ENCODE measurements at regions not wholly inside any gene's neighbourhood (a gene's known extent, or its start where the extent isn't known, plus 50 kb on each side); places are given as distances from the start of the nearest gene placed in this dataset.
A peak's percentile ranks its signal among the peaks of the same experiment; 100 is the strongest.
"Not testable (repeated sequence)": the region's sequence is repeated elsewhere in the genome, so short reads cannot be mapped to it uniquely, and the experiment has no call there.

GRCh38 chr4:32697281-32697814, 1977.2 kb downstream of the PCDH7 start:
- H3K9me2 ChIP-seq (ENCODE audit: insufficient read depth, low read length), result no peaks in the 10 kb centered on the region
- H3K9me3 ChIP-seq (ENCODE audit: low read length), result no peaks in the 10 kb centered on the region
- H3K36me3 ChIP-seq (ENCODE audit: insufficient read depth, low read length), result no peaks in the 10 kb centered on the region
- TF ChIP-seq EZH2phosphoT487 (IDR thresholded peaks at IDR 0.05; ENCODE audit: borderline replicate concordance, low read depth, low read length), result no peak
- TF ChIP-seq CTCF (conservative IDR thresholded peaks at IDR 0.05; ENCODE audit: low read length), result peak; percentile 37; the same call in 1 of the 2 replicates
- DNase-seq (ENCODE audit: low spot score), result peak; percentile 2
- H3K79me2 ChIP-seq (ENCODE audit: insufficient read depth, low read depth, low read length), result no peaks in the 10 kb centered on the region
- BruUV-seq (replicated peaks), result no TSS peak
- no peak overlapping the region for H3K4me2 ChIP-seq (ENCODE audit: low read length)
- H2AFZ ChIP-seq (ENCODE audit: low read length), result 0 out of 2 replicates have a peak overlapping the region, but pooled peaks have one; percentile 16
- ChIA-PET CTCF (ENCODE audit: unreplicated experiment) (no interaction called here), POLR2A (interaction anchor here (0.5 to 0.7 kb wide), 2 partner anchors 232 to 1102 kb away, joined by 3 to 4 read pairs; no protein-coding TSS in a partner anchor)
- no peak overlapping the region for H3K27ac ChIP-seq (ENCODE audit: low read depth, low read length, poor library complexity, severe bottlenecking)
- H3K4me1 ChIP-seq (ENCODE audit: insufficient read depth, low read length, poor library complexity, severe bottlenecking), result no peaks in the 10 kb centered on the region
- H4K20me1 ChIP-seq (ENCODE audit: insufficient read depth, low read length), result no peaks in the 10 kb centered on the region
- intact Hi-C loops (cut with micrococcal nuclease; ENCODE audit: unreplicated experiment), result no loop called here
- H3K4me3 ChIP-seq (ENCODE audit: low read depth, low read length, poor library complexity, severe bottlenecking), result no peak overlapping the region

DNA sequence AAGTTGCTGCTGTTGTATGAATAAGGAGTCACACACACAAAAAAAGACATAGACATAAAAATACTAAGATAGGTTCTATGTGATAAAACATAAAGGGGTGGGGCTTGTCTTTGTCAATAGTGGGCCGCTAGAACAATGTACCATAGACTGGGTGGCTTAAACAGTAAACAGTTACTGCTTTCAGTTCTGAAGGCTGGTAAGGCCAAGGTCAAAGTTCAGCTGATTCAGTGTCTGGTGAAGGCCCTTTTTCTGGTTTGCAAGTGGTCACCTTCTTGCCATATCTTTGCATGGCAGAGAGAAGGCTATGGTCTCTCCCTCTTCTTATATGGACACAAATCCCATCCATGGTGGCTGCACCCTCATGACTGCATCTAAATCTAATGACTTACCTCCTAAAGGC, 1980.7 kb downstream of the PCDH7 start:
- H3K27ac ChIP-seq (ENCODE audit: low read depth, low read length, poor library complexity, severe bottlenecking), result no peak overlapping the region
- no peak for DNase-seq (ENCODE audit: low spot score)
- peak overlapping the region; percentile 38; the same call in 1 of the 2 replicates for H2AFZ ChIP-seq (ENCODE audit: low read length)
- no peaks in the 10 kb centered on the region for H3K9me2 ChIP-seq (ENCODE audit: insufficient read depth, low read length)
- no peaks in the 10 kb centered on the region for H3K79me2 ChIP-seq (ENCODE audit: insufficient read depth, low read depth, low read length)
- ChIA-PET CTCF (ENCODE audit: unreplicated experiment) (no interaction called here), POLR2A (no interaction called here)
- no TSS peak for BruUV-seq (replicated peaks)
- H3K36me3 ChIP-seq (ENCODE audit: insufficient read depth, low read length), result no peaks in the 10 kb centered on the region
- no peak overlapping the region for H3K4me3 ChIP-seq (ENCODE audit: low read depth, low read length, poor library complexity, severe bottlenecking)
- H3K4me1 ChIP-seq (ENCODE audit: insufficient read depth, low read length, poor library complexity, severe bottlenecking), result no peaks in the 10 kb centered on the region
- no peak overlapping the region for H3K4me2 ChIP-seq (ENCODE audit: low read length)
- H3K9me3 ChIP-seq (ENCODE audit: low read length), result no peaks in the 10 kb centered on the region
- TF ChIP-seq EZH2phosphoT487 (IDR thresholded peaks at IDR 0.05; ENCODE audit: borderline replicate concordance, low read depth, low read length) (no peak), CTCF (conservative IDR thresholded peaks at IDR 0.05; ENCODE audit: low read length) (no peak)
- no peaks in the 10 kb centered on the region for H4K20me1 ChIP-seq (ENCODE audit: insufficient read depth, low read length)
- intact Hi-C loops (cut with micrococcal nuclease; ENCODE audit: unreplicated experiment), result no loop called here

DNA sequence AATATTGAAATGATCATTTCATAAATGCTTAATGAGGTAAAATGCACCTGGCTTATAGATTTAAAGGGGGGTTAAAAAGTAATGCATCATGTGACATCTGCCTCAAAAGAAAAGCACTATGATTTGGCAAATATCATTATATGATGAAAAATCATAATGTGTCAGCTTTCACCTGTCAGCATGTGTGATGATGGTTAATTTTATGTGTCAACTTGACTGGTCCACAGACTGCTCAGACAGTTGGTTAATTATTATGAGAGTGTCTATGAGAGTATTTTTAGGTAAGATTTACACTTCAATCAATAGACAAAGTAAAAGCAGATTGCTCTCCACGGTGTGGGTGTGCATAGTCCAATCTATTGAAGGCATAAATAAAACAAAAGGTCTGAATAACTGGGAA, 1986.7 kb downstream of the PCDH7 start:
- H3K4me1 ChIP-seq (ENCODE audit: insufficient read depth, low read length, poor library complexity, severe bottlenecking), result no peaks in the 10 kb centered on the region
- intact Hi-C loops (cut with micrococcal nuclease; ENCODE audit: unreplicated experiment), result no loop called here
- ChIA-PET POLR2A (no interaction called here), CTCF (ENCODE audit: unreplicated experiment) (no interaction called here)
- H3K79me2 ChIP-seq (ENCODE audit: insufficient read depth, low read depth, low read length), result no peaks in the 10 kb centered on the region
- no peaks in the 10 kb centered on the region for H3K9me3 ChIP-seq (ENCODE audit: low read length)
- H3K9me2 ChIP-seq (ENCODE audit: insufficient read depth, low read length), result no peaks in the 10 kb centered on the region
- H2AFZ ChIP-seq (ENCODE audit: low read length), result no peak overlapping the region
- H3K4me2 ChIP-seq (ENCODE audit: low read length), result no peak overlapping the region
- no TSS peak for BruUV-seq (replicated peaks)
- no peaks in the 10 kb centered on the region for H3K36me3 ChIP-seq (ENCODE audit: insufficient read depth, low read length)
- no peaks in the 10 kb centered on the region for H4K20me1 ChIP-seq (ENCODE audit: insufficient read depth, low read length)
- DNase-seq (ENCODE audit: low spot score), result no peak
- H3K27ac ChIP-seq (ENCODE audit: low read depth, low read length, poor library complexity, severe bottlenecking), result no peak overlapping the region
- TF ChIP-seq EZH2phosphoT487 (IDR thresholded peaks at IDR 0.05; ENCODE audit: borderline replicate concordance, low read depth, low read length) (no peak), CTCF (conservative IDR thresholded peaks at IDR 0.05; ENCODE audit: low read length) (no peak)
- H3K4me3 ChIP-seq (ENCODE audit: low read depth, low read length, poor library complexity, severe bottlenecking), result no peak overlapping the region

GRCh38 chr4:32716090-32716620, 1996.0 kb downstream of the PCDH7 start:
- intact Hi-C loops (cut with micrococcal nuclease; ENCODE audit: unreplicated experiment); H3K9me2 ChIP-seq (ENCODE audit: insufficient read depth, low read length); BruUV-seq (replicated peaks); H3K4me2 ChIP-seq (ENCODE audit: low read length); H3K36me3 ChIP-seq (ENCODE audit: insufficient read depth, low read length); H3K27ac ChIP-seq (ENCODE audit: low read depth, low read length, poor library complexity, severe bottlenecking); CTCF ChIA-PET (ENCODE audit: unreplicated experiment); DNase-seq (ENCODE audit: low spot score); H4K20me1 ChIP-seq (ENCODE audit: insufficient read depth, low read length); H2AFZ ChIP-seq (ENCODE audit: low read length); H3K4me3 ChIP-seq (ENCODE audit: low read depth, low read length, poor library complexity, severe bottlenecking); H3K79me2 ChIP-seq (ENCODE audit: insufficient read depth, low read depth, low read length); H3K9me3 ChIP-seq (ENCODE audit: low read length); H3K4me1 ChIP-seq (ENCODE audit: insufficient read depth, low read length, poor library complexity, severe bottlenecking): not testable (repeated sequence)
- POLR2A ChIA-PET, result interaction anchor here (0.7 kb wide), 2 partner anchors 28 to 390 kb away, joined by 3 to 4 read pairs; no protein-coding TSS in a partner anchor
